ENCODE measurements at regions not wholly inside any gene's neighbourhood (a gene's known extent, or its start where the extent isn't known, plus 50 kb on each side); places are given as distances from the start of the nearest gene placed in this dataset.

GRCh38 chr6:21437581-21437980 lies 156.0 kb upstream of the SOX4 start:
- no peak for TF ChIP-seq CTCF (IDR thresholded peaks at IDR 0.05; ENCODE audit: low read depth, low read length)
- no peak for DNase-seq (ENCODE audit: low read depth in 1 of 2, low spot score in 1 of 2)
- H3K36me3 ChIP-seq = no peaks in the 10 kb centered on the region
- peaks cover 3% of the 10 kb centered on the region for H3K4me1 ChIP-seq (ENCODE audit: low read depth)
- H3K27me3 ChIP-seq = no peaks in the 10 kb centered on the region
- no peak overlapping the region for H3K4me3 ChIP-seq
- H3K27ac ChIP-seq = no peak overlapping the region
- H3K9me3 ChIP-seq (ENCODE audit: low read depth) = no peaks in the 10 kb centered on the region

GRCh38 chr6:21438237-21438985 lies 155.1 kb upstream of the SOX4 start:
- Histone ChIP-seq H3K9me3 (ENCODE audit: low read depth) (no peaks in the 10 kb centered on the region), H3K27me3 (no peaks in the 10 kb centered on the region), H3K36me3 (no peaks in the 10 kb centered on the region), H3K4me3 (no peak overlapping the region), H3K4me1 (ENCODE audit: low read depth) (peaks cover 3% of the 10 kb centered on the region), H3K27ac (no peak overlapping the region)
- no peak for TF ChIP-seq CTCF (IDR thresholded peaks at IDR 0.05; ENCODE audit: low read depth, low read length)
- no peak for DNase-seq (ENCODE audit: low read depth in 1 of 2, low spot score in 1 of 2)

GRCh38 chr6:21438986-21439352 lies 154.6 kb upstream of the SOX4 start:
- H3K9me3 ChIP-seq (ENCODE audit: low read depth) = no peaks in the 10 kb centered on the region
- H3K27ac ChIP-seq = no peak overlapping the region
- no peaks in the 10 kb centered on the region for H3K36me3 ChIP-seq
- TF ChIP-seq CTCF (IDR thresholded peaks at IDR 0.05; ENCODE audit: low read depth, low read length) = no peak
- DNase-seq (ENCODE audit: low read depth in 1 of 2, low spot score in 1 of 2) = peak in 1 of 2 donors; percentile 13
- H3K4me1 ChIP-seq (ENCODE audit: low read depth) = peaks cover 3% of the 10 kb centered on the region
- no peak overlapping the region for H3K4me3 ChIP-seq
- no peaks in the 10 kb centered on the region for H3K27me3 ChIP-seq

GRCh38 chr6:21441386-21441785 lies 152.2 kb upstream of the SOX4 start:
- no peaks in the 10 kb centered on the region for H3K27me3 ChIP-seq
- H3K4me1 ChIP-seq (ENCODE audit: low read depth) = peaks cover 3% of the 10 kb centered on the region
- no peaks in the 10 kb centered on the region for H3K9me3 ChIP-seq (ENCODE audit: low read depth)
- H3K36me3 ChIP-seq = no peaks in the 10 kb centered on the region
- no peak for TF ChIP-seq CTCF (IDR thresholded peaks at IDR 0.05; ENCODE audit: low read depth, low read length)
- DNase-seq (ENCODE audit: low read depth in 1 of 2, low spot score in 1 of 2) = peak in 1 of 2 donors; percentile 67
- no peak overlapping the region for H3K4me3 ChIP-seq
- no peak overlapping the region for H3K27ac ChIP-seq

GRCh38 chr6:21442874-21443273 lies 150.7 kb upstream of the SOX4 start:
- DNase-seq (ENCODE audit: low read depth in 1 of 2, low spot score in 1 of 2) = no peak
- Histone ChIP-seq H3K27ac (no peak overlapping the region), H3K9me3 (ENCODE audit: low read depth) (no peaks in the 10 kb centered on the region), H3K27me3 (no peaks in the 10 kb centered on the region), H3K4me1 (ENCODE audit: low read depth) (peaks cover 3% of the 10 kb centered on the region), H3K4me3 (no peak overlapping the region), H3K36me3 (no peaks in the 10 kb centered on the region)
- TF ChIP-seq CTCF (IDR thresholded peaks at IDR 0.05; ENCODE audit: low read depth, low read length) = no peak

Data from cardiac muscle cell (in vitro differentiated cells and primary cell).